HG03108 (cell line): ENCODE measurements at regions not wholly inside any gene's neighbourhood (a gene's known extent, or its start where the extent isn't known, plus 50 kb on each side); places are given as distances from the start of the nearest gene placed in this dataset.

Source experiments
- ATAC-seq: cut with Tn5 transposase; IDR thresholded peaks from one replicate; pipeline ENCODE4 v1.9.1; 2021; ENCODE audit warnings: moderate library complexity; ENCODE audit not compliant: unreplicated experiment

GRCh38 chr2:221710744-221711143 is 138.6 kb upstream of the EPHA4 start:
- ATAC-seq, result no peak

GRCh38 chr2:221708902-221709301 is 136.8 kb upstream of the EPHA4 start:
- ATAC-seq, result no peak

DNA sequence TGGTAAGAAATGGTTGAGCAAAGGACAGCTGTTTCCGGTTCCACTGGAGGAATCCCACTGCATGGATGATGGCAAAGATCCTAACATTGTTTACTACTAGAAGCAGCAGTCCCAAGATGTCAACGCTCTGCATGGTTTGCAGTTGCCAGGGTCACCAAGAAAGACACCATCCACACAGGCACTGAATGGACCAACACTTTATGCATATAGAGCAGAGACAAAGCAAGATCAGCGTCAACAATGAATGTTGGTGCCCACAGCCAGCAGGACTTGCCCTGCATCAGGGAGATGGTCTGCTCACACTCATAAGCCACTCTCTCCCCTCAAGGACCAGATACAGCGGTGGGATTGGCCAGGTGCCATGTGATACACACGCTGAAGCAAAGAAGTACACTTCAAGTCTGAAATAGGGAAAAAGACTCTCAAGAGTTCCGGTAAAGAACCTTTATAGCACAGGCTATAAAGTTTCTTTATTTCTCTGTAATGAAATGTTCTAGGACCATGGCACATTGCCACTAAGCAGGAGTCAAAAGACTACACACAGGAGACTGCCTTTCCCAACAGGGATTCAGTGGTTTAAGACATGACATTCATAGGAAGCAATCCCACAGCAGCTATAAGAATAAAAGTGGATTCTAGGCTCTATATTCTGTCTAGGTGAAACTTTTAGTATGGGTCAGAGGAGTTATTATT is 133.2 kb upstream of the EPHA4 start:
- no peak for ATAC-seq

DNA sequence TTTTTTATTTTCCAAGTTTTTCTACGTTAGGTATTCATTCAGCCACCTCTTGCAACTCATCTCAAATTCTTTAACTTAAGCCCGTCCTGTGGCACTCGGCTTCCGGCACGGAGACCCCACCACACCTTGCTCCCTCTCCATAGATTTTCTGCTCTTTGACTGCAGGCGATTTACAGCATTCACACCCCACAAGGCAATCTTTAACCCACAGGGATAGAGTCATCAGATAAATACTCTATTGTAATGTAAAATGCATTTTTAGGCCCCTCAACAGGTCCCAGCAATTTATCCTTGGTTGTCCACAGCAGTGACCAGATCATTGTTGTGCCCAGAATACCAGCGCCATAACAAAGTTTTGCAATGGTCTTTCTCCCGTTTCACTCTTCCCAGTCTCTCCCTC is 132.3 kb upstream of the EPHA4 start:
- ATAC-seq, result no peak

GRCh38 chr2:221693365-221693764 is 121.3 kb upstream of the EPHA4 start:
- ATAC-seq, result no peak

- no peak for ATAC-seq
Observed at GRCh38 chr2:221691571-221691970, 119.5 kb upstream of the EPHA4 start.

DNA sequence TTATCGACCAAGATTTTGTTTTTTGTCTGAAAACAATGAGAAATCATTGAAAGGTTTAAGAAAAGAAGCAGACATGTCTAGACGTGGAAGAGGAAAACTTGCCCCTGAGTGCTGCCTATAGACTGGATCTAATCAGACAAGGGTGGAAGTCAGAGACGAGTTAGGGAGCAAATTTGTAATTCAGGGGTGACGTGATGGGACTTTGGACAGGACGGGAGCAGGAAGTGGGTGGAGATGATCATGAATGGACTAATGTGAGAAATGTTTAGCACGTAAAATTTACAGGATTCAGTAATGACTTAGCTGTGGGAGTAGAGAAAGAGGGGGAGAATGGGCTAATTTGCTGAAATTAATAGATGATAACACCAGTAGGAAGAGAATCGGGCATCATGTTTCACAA is 117.0 kb upstream of the EPHA4 start:
- no peak for ATAC-seq

DNA sequence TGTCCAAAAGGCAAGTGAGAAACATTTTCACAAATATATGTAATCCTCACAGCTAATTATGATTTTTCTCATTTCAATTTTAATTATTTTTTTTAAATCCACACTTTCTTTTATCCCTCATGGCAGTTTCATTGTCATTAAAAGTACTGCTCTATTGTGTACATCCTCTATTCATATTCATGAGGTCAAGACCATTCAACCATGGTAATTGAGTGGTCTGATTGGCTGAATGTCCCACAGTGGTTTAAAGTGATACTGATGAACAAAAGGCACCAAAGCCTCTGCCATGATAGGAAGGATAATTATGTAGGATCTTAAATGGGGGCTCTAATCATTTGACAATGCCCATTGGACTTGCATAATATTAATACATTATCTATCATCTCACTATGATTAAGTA is 108.4 kb upstream of the EPHA4 start:
- no peak for ATAC-seq

- no peak for ATAC-seq
Observed at GRCh38 chr2:221677688-221678087, 105.6 kb upstream of the EPHA4 start.

- ATAC-seq, result no peak
Observed at GRCh38 chr2:221676566-221677172, 104.6 kb upstream of the EPHA4 start.

DNA sequence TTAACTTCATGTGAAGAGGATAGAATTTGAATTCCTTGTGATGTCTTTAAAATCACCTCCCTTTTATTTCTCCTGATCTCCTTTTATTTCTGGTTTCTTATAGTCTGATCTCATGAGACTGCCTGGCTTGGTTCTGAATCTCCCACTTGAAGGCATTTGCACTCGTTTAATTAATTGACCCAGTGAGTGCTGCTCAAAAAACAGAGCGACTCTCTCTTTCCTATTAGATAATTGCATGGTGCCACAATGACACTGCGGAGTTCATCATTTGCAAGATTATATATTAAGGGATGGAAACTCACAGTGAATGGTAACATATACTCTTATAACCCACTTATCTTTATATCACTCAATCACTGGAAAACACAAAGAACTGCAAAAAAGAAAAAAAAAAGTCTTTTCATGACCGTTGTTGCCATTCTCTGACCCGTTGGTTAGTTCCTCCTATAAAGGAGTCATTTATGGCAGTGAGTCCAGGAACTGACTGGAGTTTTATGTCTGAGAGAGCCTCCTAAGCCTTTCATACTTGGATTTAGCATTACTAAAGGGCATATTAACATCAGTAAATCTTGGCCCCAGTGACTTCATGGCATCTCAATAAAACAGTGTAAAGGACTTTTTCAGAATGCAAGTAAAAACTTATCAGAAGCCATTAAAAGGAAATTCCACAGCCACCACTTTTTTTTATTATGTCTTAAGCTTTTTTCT is 103.3 kb upstream of the EPHA4 start:
- ATAC-seq, result no peak

DNA sequence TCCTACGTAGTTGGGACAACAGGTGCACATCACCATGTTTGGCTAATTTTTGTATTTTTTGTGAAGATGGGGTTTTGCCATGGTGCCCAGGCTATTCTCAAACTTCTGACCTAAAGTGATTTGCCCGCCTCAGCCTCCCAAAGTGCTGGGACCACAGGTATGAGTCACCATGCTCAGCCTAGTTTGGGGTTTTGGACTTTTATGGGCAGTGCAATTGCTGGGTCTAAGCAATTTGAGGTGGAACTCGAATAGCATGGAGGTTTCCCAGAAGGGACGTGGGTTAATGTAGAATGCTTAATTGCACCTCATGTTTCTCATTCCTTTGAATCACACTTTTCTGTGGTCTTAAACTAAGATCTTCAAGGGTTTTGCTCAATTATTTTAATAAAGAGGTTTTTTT is 102.3 kb upstream of the EPHA4 start:
- ATAC-seq, result no peak

DNA sequence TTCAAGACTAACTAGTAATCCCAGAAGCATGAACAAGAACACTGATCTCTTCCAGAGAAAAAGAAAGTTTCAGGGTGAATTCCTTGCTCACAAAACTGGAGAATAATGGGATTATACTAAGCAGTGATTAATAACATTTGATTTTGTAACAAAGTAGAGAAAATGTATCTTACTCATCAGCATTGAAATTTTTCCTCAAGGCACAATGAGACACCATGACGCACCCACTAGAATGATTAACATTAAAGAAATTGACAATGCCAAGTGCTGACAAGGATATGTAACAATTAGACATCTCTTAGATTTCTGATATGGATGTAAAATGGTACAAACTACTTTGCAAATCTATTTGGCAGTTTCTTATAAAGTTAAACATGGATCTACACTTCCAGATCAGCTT is 101.1 kb upstream of the EPHA4 start:
- no peak for ATAC-seq

DNA sequence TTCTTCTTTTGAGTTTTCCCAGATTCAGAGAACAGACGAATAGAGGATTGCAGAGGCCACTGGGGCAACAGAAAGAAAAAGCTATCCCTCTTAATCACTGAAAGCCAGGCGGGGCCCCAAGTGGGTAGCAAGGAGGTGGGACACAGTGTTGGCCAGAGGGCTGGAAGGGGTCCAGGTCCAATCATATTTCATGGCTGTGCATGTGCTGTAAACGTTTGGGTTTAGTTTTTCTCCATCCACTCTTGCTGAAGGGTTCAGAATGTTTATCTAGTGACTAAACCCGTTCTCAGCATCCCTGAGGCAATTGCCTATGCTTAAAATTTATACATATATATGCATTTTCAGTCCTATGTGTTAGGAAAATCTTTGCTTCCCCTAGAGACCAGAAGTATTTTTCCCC is 99.4 kb upstream of the EPHA4 start:
- no peak for ATAC-seq

- no peak for ATAC-seq
Observed at GRCh38 chr2:221662689-221663391, 90.7 kb upstream of the EPHA4 start.

DNA sequence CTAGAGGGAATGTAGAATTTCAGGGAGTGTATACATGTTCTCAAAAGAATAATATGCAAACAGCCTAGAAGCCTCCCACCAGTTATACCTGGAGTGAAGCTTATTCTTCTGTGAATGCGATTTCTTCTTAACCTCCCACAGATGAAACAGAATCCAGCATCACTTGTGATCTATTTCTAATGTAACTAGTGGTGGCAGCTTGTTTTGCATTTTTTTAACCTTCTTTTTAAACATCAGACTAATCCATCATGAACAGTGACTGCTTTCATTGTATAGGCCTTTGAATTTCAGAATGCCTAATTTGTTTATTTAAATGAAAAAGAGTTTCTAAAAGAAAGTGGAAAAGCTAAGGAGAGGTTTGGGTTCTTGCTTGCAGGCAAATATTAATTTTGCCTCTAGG is 85.7 kb upstream of the EPHA4 start:
- ATAC-seq, result no peak

DNA sequence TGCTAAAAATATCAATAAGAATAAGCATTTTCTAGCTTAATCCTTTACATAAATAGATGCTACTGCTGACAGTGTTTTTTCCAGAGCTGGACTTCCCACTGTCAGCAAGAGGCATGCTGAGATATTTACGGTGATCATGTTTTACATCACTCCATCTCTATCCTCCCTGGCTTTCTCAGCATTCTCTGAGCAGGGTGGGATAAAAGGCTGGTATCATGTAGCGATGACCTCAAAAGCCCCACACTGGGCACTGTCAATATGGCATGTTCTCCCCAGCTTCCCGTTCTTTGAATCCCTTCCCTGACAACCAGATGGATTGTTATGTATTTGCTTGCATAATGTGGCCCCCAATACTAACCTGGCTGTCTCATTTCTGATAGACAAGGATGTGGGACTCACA is 83.2 kb upstream of the EPHA4 start:
- no peak for ATAC-seq

- no peak for ATAC-seq
Observed at GRCh38 chr2:221653182-221653581, 81.1 kb upstream of the EPHA4 start.

GRCh38 chr2:221649051-221649775 is 77.1 kb upstream of the EPHA4 start:
- ATAC-seq, result no peak

- ATAC-seq, result no peak
Observed at GRCh38 chr2:221642447-221642846, 70.3 kb upstream of the EPHA4 start.
